ENCODE measurements at regions not wholly inside any gene's neighbourhood (a gene's known extent, or its start where the extent isn't known, plus 50 kb on each side); places are given as distances from the start of the nearest gene placed in this dataset.

GRCh38 chr5:6291961-6292360 lies 86.4 kb downstream of the MED10 start:
- Histone ChIP-seq H3K4ac (replicated peaks; ENCODE audit: insufficient read length, low read depth, low read length) (no peak overlapping the region), H3K23ac (ENCODE audit: insufficient read length) (no peak overlapping the region), H2BK20ac (ENCODE audit: low read length) (no peak overlapping the region), H2BK15ac (ENCODE audit: low read length) (no peak overlapping the region), H3K27ac (ENCODE audit: low read depth, low read length) (no peak overlapping the region), H4K91ac (replicated peaks; ENCODE audit: insufficient read length, low read length) (no peak overlapping the region), H3K79me1 (ENCODE audit: low read depth, low read length) (no peaks in the 10 kb centered on the region), H2AK5ac (ENCODE audit: low read depth, low read length) (no peak overlapping the region), H3K79me2 (ENCODE audit: control insufficient read depth in 1 of 2, insufficient read depth in 2 of 2, low read length in 2 of 2) (no peaks in the 10 kb centered on the region), H2BK5ac (ENCODE audit: low read depth, low read length) (no peak overlapping the region), H3K23me2 (ENCODE audit: low read depth, low read length) (no peaks in the 10 kb centered on the region), H2AFZ (ENCODE audit: low read length) (no peak overlapping the region), H3K4me2 (ENCODE audit: insufficient read depth in 1 of 2, low read depth in 2 of 2, low read length in 2 of 2) (no peak overlapping the region), H3K27me3 (replicated peaks in 1 of 4; ENCODE audit: control insufficient read depth in 3 of 4, extremely low read depth in 1 of 4, insufficient read depth in 3 of 4, low read length in 3 of 4) (no peaks in the 10 kb centered on the region; a peak in 1 of 7 replicates), H3K36me3 (ENCODE audit: control insufficient read depth in 2 of 4, insufficient read depth in 4 of 4, low read length in 3 of 4) (no peaks in the 10 kb centered on the region), H2BK120ac (replicated peaks; ENCODE audit: low read depth, low read length) (no peak overlapping the region), H3K4me1 (replicated peaks in 1 of 4; ENCODE audit: control insufficient read depth in 3 of 4, insufficient read depth in 4 of 4, low read length in 3 of 4) (no peaks in the 10 kb centered on the region; a peak in 1 of 7 replicates), H3K56ac (replicated peaks; ENCODE audit: insufficient read length, low read depth, low read length) (no peak overlapping the region), H4K8ac (ENCODE audit: extremely low read depth, insufficient read depth, low read length) (no peak overlapping the region), H3K9ac (replicated peaks in 1 of 4; ENCODE audit: extremely low read depth in 1 of 4, low read depth in 3 of 4, low read length in 3 of 4) (no peak overlapping the region), H4K20me1 (replicated peaks in 1 of 2; ENCODE audit: control insufficient read depth in 1 of 2, insufficient read depth in 2 of 2, low read length in 2 of 2) (no peaks in the 10 kb centered on the region), H2BK12ac (ENCODE audit: low read depth, low read length) (no peak overlapping the region), H3K14ac (ENCODE audit: insufficient read length) (no peak overlapping the region), H3K18ac (ENCODE audit: extremely low read depth, low read length) (no peak overlapping the region), H4K5ac (ENCODE audit: insufficient read length, low read depth, low read length) (no peak overlapping the region), H3K9me3 (ENCODE audit: insufficient read depth in 2 of 2, low read depth in 1 of 2, low read length in 1 of 2) (no peaks in the 10 kb centered on the region), H3K4me3 (ENCODE audit: extremely low read depth in 1 of 4, insufficient read depth in 2 of 4, low read depth in 3 of 4, low read length in 4 of 4) (no peak overlapping the region)
- DNase-seq (ENCODE audit: low read depth in 1 of 2, low spot score in 2 of 2) (no peak), FAIRE-seq (no peak)
- POLR2A ChIA-PET (ENCODE audit: partially characterized antibody) = no interaction called here
- TF ChIP-seq JUN (IDR thresholded peaks at IDR 0.05; ENCODE audit: low read depth, low read length) (no peak), CTCF (IDR thresholded peaks at IDR 0.05; ENCODE audit: control extremely low read depth in 1 of 3, insufficient read depth in 1 of 3, low read depth in 1 of 3, low read length in 3 of 3) (peak in 2 of 3 experiments; percentile 48 to 61; a peak in 3 of 4 replicates), HDAC6 (IDR thresholded peaks at IDR 0.05; ENCODE audit: low read depth, low read length) (no peak), RAD21 (IDR thresholded peaks at IDR 0.05 in 1 of 2, conservative IDR thresholded peaks at IDR 0.05 in 1 of 2; ENCODE audit: low read depth in 2 of 2, low read length in 2 of 2) (peak; percentile 80 to 81), TCF12 (IDR thresholded peaks at IDR 0.05; ENCODE audit: low read depth, low read length) (no peak)
- CTCF ChIA-PET (ENCODE audit: partially characterized antibody) = interaction anchor here (0.5 to 1.0 kb wide), 3 partner anchors 11 to 334 kb away, joined by 3 read pairs; no protein-coding TSS in a partner anchor
- WGBS, 2 experiments (ENCODE audit: extremely low coverage in 1 of 2, insufficient coverage in 1 of 2, insufficient read length in 1 of 2, insufficient replicate concordance in 2 of 2, low coverage in 1 of 2, low lambda C conversion rate in 2 of 2, missing lambda C conversion rate in 1 of 2) = 18% methylated on average over 3 of the region's 3 CpGs; no CpG with 5 or more reads in 1 of the 2 experiments

All from H1 (cell line).